Kidney capillary endothelial cell (primary cell): ENCODE measurements at regions not wholly inside any gene's neighbourhood (a gene's known extent, or its start where the extent isn't known, plus 50 kb on each side); places are given as distances from the start of the nearest gene placed in this dataset.

Source experiments
- DNase-seq: peaks from one replicate; pipeline ENCODE4 v3.0.0-alpha.2; 2018; ENCODE audit warnings: low spot score

GRCh38 chr12:124188561-124189405 lies 106.1 kb upstream of the RFLNA start:
- peak; percentile 42 for DNase-seq

- DNase-seq: no peak
Measured at GRCh38 chr12:124190312-124191023, 104.4 kb upstream of the RFLNA start.

- peak; percentile 10 for DNase-seq
Measured at GRCh38 chr12:124191024-124191359, 103.9 kb upstream of the RFLNA start.

GRCh38 chr12:124191966-124192365 lies 102.9 kb upstream of the RFLNA start:
- DNase-seq: no peak

- no peak for DNase-seq
Measured at GRCh38 chr12:124194264-124194892, 100.5 kb upstream of the RFLNA start.

GRCh38 chr12:124194893-124195566 lies 99.9 kb upstream of the RFLNA start:
- DNase-seq: no peak

- DNase-seq: no peak
Measured at GRCh38 chr12:124195567-124195942, 99.3 kb upstream of the RFLNA start.

GRCh38 chr12:124196236-124196635 lies 98.7 kb upstream of the RFLNA start:
- DNase-seq: no peak

- DNase-seq: no peak
Measured at GRCh38 chr12:124201248-124201647, 93.6 kb upstream of the RFLNA start.

GRCh38 chr12:124203176-124203575 lies 91.7 kb upstream of the RFLNA start:
- DNase-seq: no peak

- no peak for DNase-seq
Measured at GRCh38 chr12:124205405-124205804, 89.5 kb upstream of the RFLNA start.

GRCh38 chr12:124207049-124207448 lies 87.8 kb upstream of the RFLNA start:
- no peak for DNase-seq

- no peak for DNase-seq
Measured at GRCh38 chr12:124207617-124208016, 87.3 kb upstream of the RFLNA start.

GRCh38 chr12:124208489-124208888 lies 86.4 kb upstream of the RFLNA start:
- DNase-seq: no peak

- DNase-seq: no peak
Measured at GRCh38 chr12:124210991-124211577, 83.8 kb upstream of the RFLNA start.

- no peak for DNase-seq
Measured at GRCh38 chr12:124211753-124212152, 83.1 kb upstream of the RFLNA start.

GRCh38 chr12:124213666-124214347 lies 81.1 kb upstream of the RFLNA start:
- no peak for DNase-seq

- no peak for DNase-seq
Measured at GRCh38 chr12:124214574-124214973, 80.3 kb upstream of the RFLNA start.

GRCh38 chr12:124216966-124217365 lies 77.9 kb upstream of the RFLNA start:
- no peak for DNase-seq

GRCh38 chr12:124217508-124218242 lies 77.2 kb upstream of the RFLNA start:
- no peak for DNase-seq

GRCh38 chr12:124218243-124218560 lies 76.7 kb upstream of the RFLNA start:
- DNase-seq: no peak
